Heart right ventricle (tissue), 16 donors: ENCODE measurements at regions not wholly inside any gene's neighbourhood (a gene's known extent, or its start where the extent isn't known, plus 50 kb on each side); places are given as distances from the start of the nearest gene placed in this dataset.

ENCODE experiments used
- ATAC-seq, 8 donors: fragments of 200-7000 bp; cut with Tn5 transposase; one replicate each; pipeline ENCODE4 v1.9.1; 2020; ENCODE audit warnings: mild to moderate bottlenecking in 8 of 8, moderate library complexity in 8 of 8, moderate number of reproducible peaks in 1 of 8
- DNase-seq, 2 donors: peaks; one replicate each; pipeline ENCODE4 v3.0.0-alpha.2; 2020
- H3K27ac ChIP-seq, 10 donors: fragments of 200-600 bp; sonication (generic) in 2 of 10; one replicate each; pipeline versions ENCODE4 v1.5.0 to v1.8.0; 2020 to 2022; ENCODE audit warnings: mild to moderate bottlenecking in 3 of 10
- H3K27me3 ChIP-seq, 7 donors: fragments of 200-600 bp; one replicate each; pipeline ENCODE4 v1.8.0; 2021 to 2022; ENCODE audit warnings: mild to moderate bottlenecking in 2 of 7
- H3K36me3 ChIP-seq, 9 donors: fragments of 200-600 bp; sonication (generic) in 1 of 9; one replicate each; pipeline versions ENCODE4 v1.5.0 to v1.8.0; 2020 to 2022; ENCODE audit warnings: mild to moderate bottlenecking in 2 of 9
- H3K4me1 ChIP-seq, 9 donors: fragments of 200-600 bp; sonication (generic) in 1 of 9; one replicate each; pipeline versions ENCODE4 v1.5.0 to v1.8.0; 2020 to 2022; ENCODE audit warnings: mild to moderate bottlenecking in 4 of 9
- H3K4me3 ChIP-seq, 10 donors: fragments of 200-600 bp; sonication (generic) in 2 of 10; one replicate each; pipeline versions ENCODE4 v1.5.0 to v1.8.0; 2020 to 2022; ENCODE audit warnings: mild to moderate bottlenecking in 7 of 10, moderate library complexity in 2 of 10
- H3K9me3 ChIP-seq, 11 donors: fragments of 200-600 bp in 10 of 11; sonication (generic) in 2 of 11; one replicate each; pipeline versions ENCODE4 v1.5.0 to v1.8.0; 2013 to 2022; ENCODE audit warnings: mild to moderate bottlenecking in 2 of 11, control low read depth in 1 of 11, moderate library complexity in 1 of 11
- CTCF ChIP-seq, 9 donors: fragments of 200-600 bp; sonication (generic) in 2 of 9; IDR thresholded peaks; one replicate each; pipeline versions ENCODE4 v1.5.0 to v1.8.0; 2021 to 2022; ENCODE audit warnings: antibody characterized with exemption in 9 of 9, mild to moderate bottlenecking in 5 of 9, moderate library complexity in 1 of 9
- WGBS, 2 donors: extraction: QIAGEN DNeasy Blood & Tissue Kit; methylation state at CpG; one replicate each; pipeline ENCODE4 v1.1.7; 2013; ENCODE audit warnings: inconsistent platforms in 1 of 2; 5-methylcytosine and 5-hydroxymethylcytosine counted together
- intact Hi-C, 10 donors: fragments of 100-400 bp; cut with DNase I; formaldehyde crosslinking; loops; one replicate each; pipeline versions ENCODE4 v1.11.1 to v1.14.2; 2022
- donor health status: Arrhythmogenic right ventricular cardiomyopathy.
- donor health status: ischemic (EF 13 %, LVEDD 7.1; RV severe dilation, severe dysfunction).
- donor health status: healthy with polysubstance abuse.
- donor health status: DM: no; HTN: yes; CAD: no.
- donor health status: DM: no; HTN: no; CAD: no.
- donor health status: ischemic (EF 25% LVEDD 6.9; RV normal size, moderate dysfunction).
- donor health status: ischemic (EF 25% LVEDD 5.7; RV mildly dilated, moderate dysfunction).
- donor health status: healthy.
- donor health status: DM: yes; HTN: yes; CAD: no.
- donor health status: Ischemic cardiomyopathy.
- donor health status: ischemic (EF 35%, LVEDD 5.7; RV mildly dilated, moderate dysfunction).
- donor health status: nonischemic (EF 11% LVEDD 7.7; RV severe dilation, severe dysfunction).
- donor health status: DM: yes; HTN: yes; CAD: no.
- donor health status: PGD.
- donor health status: ischemic (EF 29% LVEDD 5.4; RV normal size, mild dysfunction).
- donor health status: nonischemic (EF 23%, LVEDD 6.1; RV moderate dilation, normal function).

GRCh38 chr15:35827911-35828310, 281.9 kb upstream of the DPH6 start:
- 29 to 36% methylated on average over 3 of the region's 3 CpGs for whole genome bisulfite sequencing, 2 donors

GRCh38 chr15:35833581-35833980, 287.6 kb upstream of the DPH6 start:
- Histone ChIP-seq H3K27me3 (no peaks in the 10 kb centered on the region), H3K4me3 (no peak overlapping the region), H3K36me3 (no peaks in the 10 kb centered on the region), H3K9me3 (peaks cover 0 to 3% (median 0%) of the 10 kb centered on the region in 11 donors), H3K27ac (no peak overlapping the region), H3K4me1 (peaks cover 0 to 14% (median 5%) of the 10 kb centered on the region in 9 donors)
- intact Hi-C loops, result loop anchor here in 1 of 10 donors (10.0 kb wide), 1 partner anchor 289 kb away; the partner anchor contains the start of gene DPH6
- TF ChIP-seq CTCF (IDR thresholded peaks at IDR 0.05), result no peak
- 94 to 95% methylated on average over 1 of the region's 1 CpG for WGBS, 2 donors
- DNase-seq, result no peak
- ATAC-seq, result no peak

More at GRCh38 chr15:35827911-35828310, 281.9 kb upstream of the DPH6 start:
- Histone ChIP-seq H3K4me1 (peaks cover 0 to 13% (median 0%) of the 10 kb centered on the region in 9 donors), H3K4me3 (no peak overlapping the region), H3K27ac (no peak overlapping the region), H3K27me3 (no peaks in the 10 kb centered on the region), H3K36me3 (no peaks in the 10 kb centered on the region), H3K9me3 (no peaks in the 10 kb centered on the region)
- ATAC-seq (no peak), DNase-seq (no peak)
- no peak for TF ChIP-seq CTCF (IDR thresholded peaks at IDR 0.05)
- intact Hi-C loops, result no loop called here

- no peak overlapping the region for H3K27ac ChIP-seq
- ATAC-seq (no peak), DNase-seq (no peak)
- H3K4me3 ChIP-seq, result no peak overlapping the region
- H3K36me3 ChIP-seq, result no peaks in the 10 kb centered on the region
- peaks cover 0 to 3% (median 0%) of the 10 kb centered on the region in 11 donors for H3K9me3 ChIP-seq
- intact Hi-C loops, result loop anchor here in 1 of 10 donors (10.0 kb wide), 1 partner anchor 290 kb away; the partner anchor contains the start of gene DPH6
- WGBS, 2 donors, result 29 to 30% methylated on average over 4 of the region's 4 CpGs
- H3K4me1 ChIP-seq, result peaks cover 0 to 14% (median 5%) of the 10 kb centered on the region in 9 donors
- no peaks in the 10 kb centered on the region for H3K27me3 ChIP-seq
- TF ChIP-seq CTCF (IDR thresholded peaks at IDR 0.05), result no peak
Measured at GRCh38 chr15:35834216-35834830, 288.4 kb upstream of the DPH6 start.

GRCh38 chr15:35834866-35835265, 288.9 kb upstream of the DPH6 start:
- intact Hi-C loops, result loop anchor here in 1 of 10 donors (10.0 kb wide), 1 partner anchor 290 kb away; the partner anchor contains the start of gene DPH6
- no peak for DNase-seq
- TF ChIP-seq CTCF (IDR thresholded peaks at IDR 0.05), result no peak

More at GRCh38 chr15:35834866-35835265, 288.9 kb upstream of the DPH6 start:
- H3K27ac ChIP-seq, result no peak overlapping the region
- peaks cover 0 to 14% (median 5%) of the 10 kb centered on the region in 9 donors for H3K4me1 ChIP-seq
- H3K4me3 ChIP-seq, result no peak overlapping the region
- H3K27me3 ChIP-seq, result no peaks in the 10 kb centered on the region
- 74 to 87% methylated on average over 2 of the region's 2 CpGs for WGBS, 2 donors
- H3K9me3 ChIP-seq, result peaks cover 0 to 3% (median 0%) of the 10 kb centered on the region in 11 donors
- ATAC-seq, result no peak
- no peaks in the 10 kb centered on the region for H3K36me3 ChIP-seq
